ENCODE measurements at regions not wholly inside any gene's neighbourhood (a gene's known extent, or its start where the extent isn't known, plus 50 kb on each side); places are given as distances from the start of the nearest gene placed in this dataset.

GRCh38 chr18:29862824-29863223 is 1179.7 kb downstream of the DSC3 start:
- Histone ChIP-seq H2AFZ (ENCODE audit: low read length) (no peak overlapping the region), H2AK5ac (ENCODE audit: low read depth, low read length) (no peak overlapping the region), H3K56ac (replicated peaks; ENCODE audit: insufficient read length, low read depth, low read length) (no peak overlapping the region), H3K4me2 (ENCODE audit: insufficient read depth in 1 of 2, low read depth in 2 of 2, low read length in 2 of 2) (peak overlapping the region; percentile 40 to 51; a peak in 3 of 4 replicates), H2BK15ac (ENCODE audit: low read length) (no peak overlapping the region), H3K79me1 (ENCODE audit: low read depth, low read length) (no peaks in the 10 kb centered on the region), H2BK12ac (ENCODE audit: low read depth, low read length) (no peak overlapping the region), H4K8ac (ENCODE audit: extremely low read depth, insufficient read depth, low read length) (no peak overlapping the region), H4K20me1 (replicated peaks in 1 of 2; ENCODE audit: control insufficient read depth in 1 of 2, insufficient read depth in 2 of 2, low read length in 2 of 2) (no peaks in the 10 kb centered on the region), H3K4me3 (ENCODE audit: extremely low read depth in 1 of 4, insufficient read depth in 2 of 4, low read depth in 3 of 4, low read length in 4 of 4) (no peak overlapping the region), H3K4ac (replicated peaks; ENCODE audit: insufficient read length, low read depth, low read length) (no peak overlapping the region), H2BK120ac (replicated peaks; ENCODE audit: low read depth, low read length) (no peak overlapping the region), H3K23me2 (ENCODE audit: low read depth, low read length) (no peaks in the 10 kb centered on the region), H3K14ac (ENCODE audit: insufficient read length) (no peak overlapping the region), H4K91ac (replicated peaks; ENCODE audit: insufficient read length, low read length) (no peak overlapping the region), H3K23ac (ENCODE audit: insufficient read length) (no peak overlapping the region), H3K79me2 (ENCODE audit: control insufficient read depth in 1 of 2, insufficient read depth in 2 of 2, low read length in 2 of 2) (no peaks in the 10 kb centered on the region), H2BK20ac (ENCODE audit: low read length) (no peak overlapping the region), H3K9me3 (ENCODE audit: insufficient read depth in 2 of 2, low read depth in 1 of 2, low read length in 1 of 2) (no peaks in the 10 kb centered on the region), H4K5ac (ENCODE audit: insufficient read length, low read depth, low read length) (no peak overlapping the region), H2BK5ac (ENCODE audit: low read depth, low read length) (no peak overlapping the region), H3K18ac (ENCODE audit: extremely low read depth, low read length) (no peak overlapping the region), H3K4me1 (replicated peaks in 1 of 4; ENCODE audit: control insufficient read depth in 3 of 4, insufficient read depth in 4 of 4, low read length in 3 of 4) (peaks cover 0 to 5% (median 0%) of the 10 kb centered on the region in 4 experiments; a peak in 1 of 7 replicates), H3K27ac (ENCODE audit: low read depth, low read length) (no peak overlapping the region), H3K27me3 (replicated peaks in 1 of 4; ENCODE audit: control insufficient read depth in 3 of 4, extremely low read depth in 1 of 4, insufficient read depth in 3 of 4, low read length in 3 of 4) (no peaks in the 10 kb centered on the region), H3K36me3 (ENCODE audit: control insufficient read depth in 2 of 4, insufficient read depth in 4 of 4, low read length in 3 of 4) (no peaks in the 10 kb centered on the region), H3K9ac (replicated peaks in 1 of 4; ENCODE audit: extremely low read depth in 1 of 4, low read depth in 3 of 4, low read length in 3 of 4) (no peak overlapping the region)
- ChIA-PET CTCF (ENCODE audit: partially characterized antibody) (interaction anchor here (2.5 kb wide), 1 partner anchor 12 kb away, joined by 7 read pairs; no protein-coding TSS in a partner anchor), POLR2A (ENCODE audit: partially characterized antibody) (no interaction called here)
- FAIRE-seq: peak; percentile 75
- DNase-seq (ENCODE audit: low read depth in 1 of 2, low spot score in 2 of 2): no peak
- WGBS, 2 experiments (ENCODE audit: extremely low coverage in 1 of 2, insufficient coverage in 1 of 2, insufficient read length in 1 of 2, insufficient replicate concordance in 2 of 2, low coverage in 1 of 2, low lambda C conversion rate in 2 of 2, missing lambda C conversion rate in 1 of 2): 30% methylated on average over 1 of the region's 1 CpG; no CpG with 5 or more reads in 1 of the 2 experiments
- TF ChIP-seq ASH2L (IDR thresholded peaks at IDR 0.05; ENCODE audit: low read length) (no peak), EZH2 (IDR thresholded peaks at IDR 0.05; ENCODE audit: low read depth, low read length, severe bottlenecking) (no peak), BCL11A (IDR thresholded peaks at IDR 0.05; ENCODE audit: low read depth in 2 of 2, low read length in 2 of 2) (peak in 1 of 2 experiments; percentile 45)
